K562 (cell line): ENCODE measurements at regions not wholly inside any gene's neighbourhood (a gene's known extent, or its start where the extent isn't known, plus 50 kb on each side); places are given as distances from the start of the nearest gene placed in this dataset.
A peak's percentile ranks its signal among the peaks of the same experiment; 100 is the strongest.

Experiments
- ATAC-seq: fragments of 200-7000 bp; cut with Tn5 transposase; 3 replicates; pipeline ENCODE4 v1.9.1; 2020; ENCODE audit warnings: moderate library complexity
- BruUV-seq: library from RNA; stranded (reverse); fragments of 400-500 nt; replicated peaks from 2 replicates; lab custom pipeline; 2021; lab: Mats Ljungman, UMichigan
- CTCF ChIA-PET: fragments of 300-600 bp; formaldehyde crosslinking; extraction: SDS; loops from one replicate; lab custom pipeline; 2021; ENCODE audit warnings: low intra/inter-chr PET ratio; lab: Yijun Ruan, JAX
- POLR2A ChIA-PET: fragments of 300-600, 350-650 bp; sonication (Branson Sonifier 250); formaldehyde crosslinking; extraction: SDS; loops from one replicate; lab custom pipeline; 2021; ENCODE audit warnings: antibody characterized with exemption, inconsistent platforms; lab: Yijun Ruan, JAX
- DNase-seq, 4 experiments: peaks; one replicate each; pipeline versions ENCODE4 v3.0.0 to v3.0.0-alpha.2; 2011 to 2018; ENCODE audit warnings: low spot score in 3 of 4, mixed read lengths in 3 of 4; ENCODE audit errors: extremely low read depth in 1 of 4
- FAIRE-seq: peaks from 2 replicates; lab custom pipeline; 2011; peaks lifted over from hg19 to GRCh38; lab: Jason Lieb, UNC
- H2AFZ ChIP-seq: 2 replicates; pipeline ENCODE4 v1.6.0; 2011; ENCODE audit warnings: low read depth, low read length, control low read depth, inconsistent platforms
- H3K27ac ChIP-seq: fragments of 200-600 bp; 3 replicates; pipeline ENCODE4 v1.8.0; 2011; ENCODE audit warnings: low read depth, mild to moderate bottlenecking, control low read depth, inconsistent platforms, low read length, moderate library complexity, mixed read lengths; ENCODE audit errors: extremely low read depth
- H3K27me3 ChIP-seq, 2 experiments: fragments of 300-600 bp in 1 of 2; 2 replicates in 1 of 2; 3 replicates in 1 of 2; pipeline versions ENCODE4 v1.6.0 to v1.8.0; 2011; ENCODE audit warnings: inconsistent platforms in 2 of 2, low read length in 2 of 2, mild to moderate bottlenecking in 1 of 2, mixed read lengths in 1 of 2, moderate library complexity in 1 of 2; ENCODE audit not compliant: control insufficient read depth in 2 of 2, insufficient read depth in 2 of 2
- H3K36me3 ChIP-seq: fragments of 300-600 bp; 3 replicates; pipeline ENCODE4 v1.8.0; 2011; ENCODE audit warnings: mild to moderate bottlenecking, low read length, inconsistent platforms; ENCODE audit not compliant: control insufficient read depth, insufficient read depth
- H3K4me1 ChIP-seq, 2 experiments: fragments of 200-600 bp in 1 of 2; replicated peaks in 1 of 2; 2 replicates in 1 of 2; 3 replicates in 1 of 2; pipeline versions ENCODE4 v1.5.1 to v1.8.0; 2011; ENCODE audit warnings: inconsistent platforms in 2 of 2, low read length in 2 of 2, mild to moderate bottlenecking in 1 of 2, mixed read lengths in 1 of 2, moderate library complexity in 1 of 2; ENCODE audit not compliant: control insufficient read depth in 2 of 2, insufficient read depth in 2 of 2
- H3K4me2 ChIP-seq: 2 replicates; pipeline ENCODE4 v1.6.1; 2011; ENCODE audit warnings: low read length, control low read depth, inconsistent platforms, mixed read lengths; ENCODE audit not compliant: insufficient read depth
- H3K4me3 ChIP-seq: fragments of 200-600 bp; sonication (generic), shearing (Covaris generic); 2 replicates; pipeline ENCODE4 v1.5.1; 2016; ENCODE audit warnings: control low read depth, inconsistent platforms
- H3K79me2 ChIP-seq: fragments of 200-600 bp; 3 replicates; pipeline ENCODE4 v1.8.0; 2011; ENCODE audit warnings: low read length, inconsistent platforms; ENCODE audit not compliant: control insufficient read depth, insufficient read depth
- H3K9ac ChIP-seq, 2 experiments: 2 replicates each; pipeline versions ENCODE4 v1.6.0 to v1.6.1; 2011; ENCODE audit warnings: low read depth in 2 of 2, low read length in 2 of 2, control low read depth in 1 of 2, inconsistent platforms in 1 of 2, mild to moderate bottlenecking in 1 of 2, mixed read lengths in 1 of 2; ENCODE audit not compliant: insufficient read depth in 1 of 2
- H3K9me1 ChIP-seq: one replicate; pipeline ENCODE4 v1.6.0; 2011; ENCODE audit warnings: inconsistent platforms, mild to moderate bottlenecking, low read length, moderate library complexity; ENCODE audit not compliant: control insufficient read depth, insufficient read depth
- H3K9me3 ChIP-seq: replicated peaks from 2 replicates; pipeline ENCODE4 v1.5.1; 2011; ENCODE audit warnings: low read depth, low read length, inconsistent platforms; ENCODE audit not compliant: control insufficient read depth, insufficient read depth
- H4K20me1 ChIP-seq: replicated peaks from 2 replicates; pipeline ENCODE4 v1.6.1; 2011; ENCODE audit warnings: low read length, inconsistent platforms, mixed read lengths; ENCODE audit not compliant: control insufficient read depth, insufficient read depth
- CBX2 ChIP-seq: fragments of 200-600 bp; sonication (generic); IDR thresholded peaks from one replicate; pipeline ENCODE4 v1.6.1; 2012; ENCODE audit warnings: mild to moderate bottlenecking, low read length, inconsistent platforms; ENCODE audit not compliant: insufficient read depth, poor library complexity, severe bottlenecking
- FOXK2 ChIP-seq, 2 experiments: fragments of 450-650 bp; IDR thresholded peaks in 1 of 2; conservative IDR thresholded peaks in 1 of 2; 2 replicates each; pipeline ENCODE4 v1.6.1; 2016; ENCODE audit warnings: low read depth in 2 of 2, mild to moderate bottlenecking in 1 of 2
- KLF10 ChIP-seq: fragments of 250-450 bp; sonication (Bioruptor Pico); IDR thresholded peaks from 2 replicates; pipeline ENCODE4 v1.6.1; 2021; ENCODE audit warnings: matching md5 sums
- TAF1 ChIP-seq: IDR thresholded peaks from 2 replicates; pipeline ENCODE4 v1.6.1; 2011; ENCODE audit warnings: mild to moderate bottlenecking, low read length, moderate library complexity; ENCODE audit not compliant: insufficient read depth, control insufficient read depth, severe bottlenecking; ENCODE audit errors: extremely low read depth
- ZFP36 ChIP-seq: fragments of 150-350 bp; IDR thresholded peaks from 2 replicates; pipeline ENCODE4 v1.6.1; 2018; ENCODE audit warnings: low read length, low read depth; ENCODE audit not compliant: partially characterized antibody
- ZNF436 ChIP-seq: fragments of 250-450, 450-650 bp; sonication (Bioruptor Pico); formaldehyde crosslinking; IDR thresholded peaks from 2 replicates; pipeline ENCODE4 v1.7.0; 2020; ENCODE audit warnings: mild to moderate bottlenecking
- WGBS: fragments of 100-300 bp; shearing (Covaris generic); methylation state at CpG from one replicate; pipeline ENCODE4 v1.1.6; 2016; ENCODE audit warnings: low coverage, mixed read lengths; ENCODE audit not compliant: insufficient coverage; ENCODE audit errors: missing lambda C conversion rate; 5-methylcytosine and 5-hydroxymethylcytosine counted together
- in situ Hi-C: fragments of 300-500 bp; cut with MboI; formaldehyde crosslinking; loops from 4 replicates; pipeline ENCODE4 v1.15.0; 2018; ENCODE audit warnings: inconsistent platforms, mixed read lengths
- intact Hi-C: fragments of 100-400 bp; cut with micrococcal nuclease; formaldehyde crosslinking; loops from 2 replicates; pipeline ENCODE4 v1.14.2; 2022
- TF ChIP-seq, protein P1 (sequence below): fragments of 450-650 bp; IDR thresholded peaks from 2 replicates; pipeline ENCODE4 v1.6.1; 2018; ENCODE audit warnings: mild to moderate bottlenecking, low read depth; ENCODE audit not compliant: partially characterized antibody

DNA sequence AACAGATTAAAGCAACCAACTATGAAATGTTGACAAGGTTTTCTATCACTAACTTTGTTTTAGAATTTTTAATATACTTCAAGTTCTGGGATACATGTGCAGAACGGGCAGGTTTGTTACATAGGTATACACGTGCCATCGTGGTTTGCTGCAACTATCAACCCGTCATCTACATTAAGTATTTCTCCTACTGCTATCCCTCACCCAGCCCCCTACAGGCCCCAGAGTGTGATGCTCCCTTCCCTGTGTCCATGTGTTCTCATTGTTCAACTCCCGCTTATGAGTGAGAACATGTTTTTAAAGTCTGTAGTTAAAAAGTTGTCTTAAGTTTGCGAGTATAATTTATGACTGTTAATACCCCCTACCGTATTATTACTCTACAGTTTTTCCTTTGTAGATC is 844.3 kb upstream of the MANEA start:
- Histone ChIP-seq H3K36me3 (no peaks in the 10 kb centered on the region), H4K20me1 (no peaks in the 10 kb centered on the region), H3K27ac (no peak overlapping the region), H3K9me1 (no peaks in the 10 kb centered on the region), H3K79me2 (no peaks in the 10 kb centered on the region), H2AFZ (no peak overlapping the region), H3K9me3 (no peaks in the 10 kb centered on the region; the same call in 1 of the 2 replicates), H3K4me2 (no peak overlapping the region), H3K4me3 (no peak overlapping the region), H3K27me3 (no peaks in the 10 kb centered on the region), H3K4me1 (no peaks in the 10 kb centered on the region), H3K9ac (no peak overlapping the region)
- WGBS: under 1% methylated on average over 7 of the region's 7 CpGs
- POLR2A ChIA-PET: no interaction called here
- TF ChIP-seq, protein P1, sequence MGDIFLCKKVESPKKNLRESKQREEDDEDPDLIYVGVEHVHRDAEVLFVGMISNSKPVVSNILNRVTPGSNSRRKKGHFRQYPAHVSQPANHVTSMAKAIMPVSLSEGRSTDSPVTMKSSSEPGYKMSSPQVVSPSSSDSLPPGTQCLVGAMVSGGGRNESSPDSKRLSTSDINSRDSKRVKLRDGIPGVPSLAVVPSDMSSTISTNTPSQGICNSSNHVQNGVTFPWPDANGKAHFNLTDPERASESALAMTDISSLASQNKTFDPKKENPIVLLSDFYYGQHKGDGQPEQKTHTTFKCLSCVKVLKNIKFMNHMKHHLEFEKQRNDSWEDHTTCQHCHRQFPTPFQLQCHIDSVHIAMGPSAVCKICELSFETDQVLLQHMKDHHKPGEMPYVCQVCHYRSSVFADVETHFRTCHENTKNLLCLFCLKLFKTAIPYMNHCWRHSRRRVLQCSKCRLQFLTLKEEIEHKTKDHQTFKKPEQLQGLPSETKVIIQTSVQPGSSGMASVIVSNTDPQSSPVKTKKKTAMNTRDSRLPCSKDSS: no peak
- TF ChIP-seq KLF10 (no peak), CBX2 (no peak), ZNF436 (CRISPR knock-in tag) (no peak), FOXK2 (conservative IDR thresholded peaks at IDR 0.05 in 1 of 2, IDR thresholded peaks at IDR 0.05 in 1 of 2; ENCODE audit: low read depth in 2 of 2) (no peak)
- in situ Hi-C loops (no loop called here), intact Hi-C loops (no loop called here)
- BruUV-seq: no TSS peak
- CTCF ChIA-PET: no interaction called here
- no peak for DNase-seq
- ATAC-seq: no peak
- no peak for FAIRE-seq

DNA sequence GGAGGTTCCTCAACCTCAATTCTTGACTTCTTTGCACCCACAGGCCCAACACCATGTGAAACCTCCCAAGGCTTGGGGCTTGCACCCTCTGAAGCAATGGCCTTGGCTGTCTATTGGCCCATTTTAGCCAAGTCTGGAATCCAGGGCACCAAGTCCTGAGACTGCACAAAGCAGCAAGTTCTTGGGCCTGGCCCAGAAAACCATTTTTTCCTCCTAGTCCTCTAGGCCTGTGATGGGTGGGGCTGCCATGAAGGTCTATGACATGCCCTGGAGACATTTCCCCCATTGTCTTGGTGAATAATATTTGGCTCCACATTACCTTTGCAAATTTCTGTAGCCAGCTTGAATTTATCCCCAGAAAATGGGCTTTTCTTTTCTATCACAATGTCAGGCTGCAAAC is 849.6 kb upstream of the MANEA start:
- TF ChIP-seq TAF1: no peak
- TF ChIP-seq ZFP36: peak; percentile 68
- no peaks in the 10 kb centered on the region for H3K9me3 ChIP-seq
- ATAC-seq (no peak), FAIRE-seq (no peak), DNase-seq (no peak)
- H3K9me1 ChIP-seq: no peaks in the 10 kb centered on the region
- no peak overlapping the region for H3K4me3 ChIP-seq
- BruUV-seq: no TSS peak
- H3K36me3 ChIP-seq: no peaks in the 10 kb centered on the region
- CTCF ChIA-PET: no interaction called here
- no peak overlapping the region for H2AFZ ChIP-seq
- no peaks in the 10 kb centered on the region for H3K4me1 ChIP-seq
- in situ Hi-C loops: no loop called here
- H3K9ac ChIP-seq: no peak overlapping the region
- intact Hi-C loops: no loop called here
- H3K4me2 ChIP-seq: no peak overlapping the region
- H4K20me1 ChIP-seq: no peaks in the 10 kb centered on the region
- no peaks in the 10 kb centered on the region for H3K79me2 ChIP-seq
- no peak overlapping the region for H3K27ac ChIP-seq
- H3K27me3 ChIP-seq: no peaks in the 10 kb centered on the region
- POLR2A ChIA-PET: no interaction called here
